ENCODE measurements at regions not wholly inside any gene's neighbourhood (a gene's known extent, or its start where the extent isn't known, plus 50 kb on each side); places are given as distances from the start of the nearest gene placed in this dataset.

GRCh38 chr11:110791621-110792020 lies 79.4 kb upstream of the ARHGAP20 start:
- H3K36me3 ChIP-seq = no peaks in the 10 kb centered on the region
- intact Hi-C loops (cut with DNase I; ENCODE audit: low total_unique reads) = no loop called here

GRCh38 chr11:110787680-110788079 lies 75.4 kb upstream of the ARHGAP20 start:
- no peak overlapping the region for H3K27ac ChIP-seq
- H3K4me1 ChIP-seq = no peaks in the 10 kb centered on the region
- H3K9me3 ChIP-seq = no peaks in the 10 kb centered on the region
- no peak overlapping the region for H3K4me3 ChIP-seq
- TF ChIP-seq CTCF (IDR thresholded peaks at IDR 0.05) = no peak
- TF ChIP-seq POLR2A (IDR thresholded peaks at IDR 0.05) = no peak
- intact Hi-C loops (cut with DNase I; ENCODE audit: low total_unique reads) = no loop called here
- H3K27me3 ChIP-seq = no peaks in the 10 kb centered on the region
- H3K36me3 ChIP-seq = no peaks in the 10 kb centered on the region
- DNase-seq = no peak

More at GRCh38 chr11:110791621-110792020, 79.4 kb upstream of the ARHGAP20 start:
- no peak for DNase-seq
- Histone ChIP-seq H3K27ac (no peak overlapping the region), H3K27me3 (no peaks in the 10 kb centered on the region), H3K9me3 (no peaks in the 10 kb centered on the region), H3K4me1 (no peaks in the 10 kb centered on the region), H3K4me3 (no peak overlapping the region)
- TF ChIP-seq POLR2A (IDR thresholded peaks at IDR 0.05) (no peak), CTCF (IDR thresholded peaks at IDR 0.05) (no peak)

GRCh38 chr11:110786226-110786902 lies 74.1 kb upstream of the ARHGAP20 start:
- no peaks in the 10 kb centered on the region for H3K36me3 ChIP-seq
- intact Hi-C loops (cut with DNase I; ENCODE audit: low total_unique reads) = no loop called here
- H3K4me1 ChIP-seq = no peaks in the 10 kb centered on the region
- DNase-seq = no peak
- H3K27ac ChIP-seq = no peak overlapping the region
- H3K4me3 ChIP-seq = no peak overlapping the region
- no peaks in the 10 kb centered on the region for H3K27me3 ChIP-seq
- TF ChIP-seq POLR2A (IDR thresholded peaks at IDR 0.05) = no peak
- TF ChIP-seq CTCF (IDR thresholded peaks at IDR 0.05) = no peak
- H3K9me3 ChIP-seq = no peaks in the 10 kb centered on the region

- no peaks in the 10 kb centered on the region for H3K4me1 ChIP-seq
- no peaks in the 10 kb centered on the region for H3K27me3 ChIP-seq
- H3K27ac ChIP-seq = no peak overlapping the region
- no peak for TF ChIP-seq CTCF (IDR thresholded peaks at IDR 0.05)
- TF ChIP-seq POLR2A (IDR thresholded peaks at IDR 0.05) = no peak
- intact Hi-C loops (cut with DNase I; ENCODE audit: low total_unique reads) = no loop called here
- DNase-seq = no peak
- no peaks in the 10 kb centered on the region for H3K9me3 ChIP-seq
- H3K4me3 ChIP-seq = no peak overlapping the region
- no peaks in the 10 kb centered on the region for H3K36me3 ChIP-seq
Observed at GRCh38 chr11:110785398-110785797, 73.2 kb upstream of the ARHGAP20 start.

- no peaks in the 10 kb centered on the region for H3K4me1 ChIP-seq
- no peaks in the 10 kb centered on the region for H3K9me3 ChIP-seq
- no peak for DNase-seq
- intact Hi-C loops (cut with DNase I; ENCODE audit: low total_unique reads) = no loop called here
- H3K36me3 ChIP-seq = no peaks in the 10 kb centered on the region
- H3K4me3 ChIP-seq = no peak overlapping the region
- H3K27me3 ChIP-seq = no peaks in the 10 kb centered on the region
- no peak overlapping the region for H3K27ac ChIP-seq
- no peak for TF ChIP-seq CTCF (IDR thresholded peaks at IDR 0.05)
- TF ChIP-seq POLR2A (IDR thresholded peaks at IDR 0.05) = no peak
Observed at GRCh38 chr11:110782616-110783015, 70.4 kb upstream of the ARHGAP20 start.

Measured in uterus (tissue), 3 donors.